Transverse colon (tissue), 4 donors: ENCODE measurements at regions not wholly inside any gene's neighbourhood (a gene's known extent, or its start where the extent isn't known, plus 50 kb on each side); places are given as distances from the start of the nearest gene placed in this dataset.

Experiments
- DNase-seq: peaks from one replicate; pipeline ENCODE4 v3.0.0-alpha.2; 2019
- H3K27ac ChIP-seq, 4 donors: fragments of 200-600 bp; sonication (generic); 2 replicates each; pipeline ENCODE4 v1.5.1; 2016 to 2018; ENCODE audit warnings: inconsistent platforms in 4 of 4
- H3K27me3 ChIP-seq: fragments of 200-600 bp; sonication (generic); 2 replicates; pipeline ENCODE4 v1.5.1; 2017; ENCODE audit warnings: inconsistent platforms
- H3K36me3 ChIP-seq, 4 donors: fragments of 200-600 bp; sonication (generic); 2 replicates each; pipeline ENCODE4 v1.5.1; 2017 to 2019; ENCODE audit warnings: inconsistent platforms in 4 of 4
- H3K4me1 ChIP-seq, 4 donors: fragments of 200-600 bp; sonication (generic); 2 replicates each; pipeline ENCODE4 v1.5.1; 2017 to 2020; ENCODE audit warnings: inconsistent platforms in 4 of 4
- H3K4me3 ChIP-seq, 4 donors: fragments of 200-600 bp; sonication (generic); 1 replicate in 1 of 4; 2 replicates in 3 of 4; pipeline versions ENCODE4 v1.5.1 to v1.6.1; 2017 to 2019; ENCODE audit warnings: inconsistent platforms in 4 of 4
- H3K9me3 ChIP-seq, 2 donors: fragments of 200-600 bp; sonication (generic); 2 replicates each; pipeline ENCODE4 v1.5.1; 2017 to 2019; ENCODE audit warnings: inconsistent platforms in 2 of 2
- CTCF ChIP-seq, 5 experiments: fragments of 200-600 bp in 3 of 5; fragments of 450-650 bp in 2 of 5; sonication (generic) in 3 of 5; IDR thresholded peaks; 1 replicate in 2 of 5; 2 replicates in 3 of 5; pipeline ENCODE4 v1.5.1; 2016 to 2017; ENCODE audit warnings: antibody characterized with exemption in 5 of 5, inconsistent platforms in 3 of 5, mild to moderate bottlenecking in 2 of 5, moderate library complexity in 1 of 5
- EP300 ChIP-seq: sonication (generic); formaldehyde crosslinking; IDR thresholded peaks from one replicate; pipeline ENCODE4 v1.6.1; 2017; ENCODE audit warnings: antibody characterized with exemption, low read depth
- POLR2A ChIP-seq: fragments of 450-650 bp; IDR thresholded peaks from one replicate; pipeline ENCODE4 v1.6.1; 2016; ENCODE audit warnings: antibody characterized with exemption, mild to moderate bottlenecking, moderate library complexity
- POLR2AphosphoS5 ChIP-seq, 3 donors: sonication (generic); formaldehyde crosslinking; IDR thresholded peaks; one replicate each; pipeline ENCODE4 v1.6.1; 2016; ENCODE audit warnings: antibody characterized with exemption in 3 of 3
- WGBS, 2 donors: methylation state at CpG; one replicate each; pipeline ENCODE4 v1.1.5; 2018; ENCODE audit warnings: low coverage in 1 of 2; 5-methylcytosine and 5-hydroxymethylcytosine counted together
- in situ Hi-C, 4 donors: fragments of 200-750 bp; cut with MboI; loops; one replicate each; pipeline versions ENCODE4 v1.15.0 to v1.15.1; 2017; ENCODE audit warnings: low sequenced_read_pairs in 3 of 4, low pct_ligation_motif_present in 1 of 4, low pct_unique_long_range_greater_than_20kb in 1 of 4
- intact Hi-C: fragments of 100-400 bp; cut with DNase I; formaldehyde crosslinking; loops from one replicate; pipeline ENCODE4 v1.15.1; 2023; ENCODE audit warnings: low total_unique reads

GRCh38 chr9:28583832-28584231 is 1010.6 kb upstream of the C9orf72 start:
- Histone ChIP-seq H3K4me3 (no peak overlapping the region), H3K27me3 (no peaks in the 10 kb centered on the region), H3K9me3 (no peaks in the 10 kb centered on the region), H3K27ac (no peak overlapping the region), H3K4me1 (no peaks in the 10 kb centered on the region), H3K36me3 (no peaks in the 10 kb centered on the region)
- no peak for DNase-seq
- in situ Hi-C loops (no loop called here), intact Hi-C loops (no loop called here)
- 81 to 88% methylated on average over 1 of the region's 1 CpG for WGBS, 2 donors
- TF ChIP-seq POLR2AphosphoS5 (IDR thresholded peaks at IDR 0.05) (no peak), POLR2A (no peak), EP300 (no peak), CTCF (IDR thresholded peaks at IDR 0.05) (no peak)

- Histone ChIP-seq H3K4me3 (no peak overlapping the region), H3K9me3 (no peaks in the 10 kb centered on the region), H3K36me3 (no peaks in the 10 kb centered on the region), H3K4me1 (no peaks in the 10 kb centered on the region), H3K27me3 (no peaks in the 10 kb centered on the region), H3K27ac (no peak overlapping the region)
- DNase-seq = no peak
- intact Hi-C loops (no loop called here), in situ Hi-C loops (no loop called here)
- TF ChIP-seq EP300 (no peak), POLR2A (no peak), POLR2AphosphoS5 (IDR thresholded peaks at IDR 0.05) (no peak), CTCF (IDR thresholded peaks at IDR 0.05) (no peak)
- 60 to 64% methylated on average over 2 of the region's 2 CpGs for WGBS, 2 donors
These were observed 1011.3 kb upstream of the C9orf72 start for GRCh38 chr9:28584542-28584941.

- no peak overlapping the region for H3K27ac ChIP-seq
- no peaks in the 10 kb centered on the region for H3K27me3 ChIP-seq
- WGBS, 2 donors = 72% methylated on average over 1 of the region's 1 CpG; no CpG with 5 or more reads in 1 of the 2 donors
- H3K4me1 ChIP-seq = no peaks in the 10 kb centered on the region
- H3K36me3 ChIP-seq = no peaks in the 10 kb centered on the region
- DNase-seq = no peak
- H3K9me3 ChIP-seq = no peaks in the 10 kb centered on the region
- in situ Hi-C loops (no loop called here), intact Hi-C loops (no loop called here)
- TF ChIP-seq EP300 (no peak), CTCF (IDR thresholded peaks at IDR 0.05) (no peak), POLR2AphosphoS5 (IDR thresholded peaks at IDR 0.05) (no peak), POLR2A (no peak)
- H3K4me3 ChIP-seq = no peak overlapping the region
These were observed 1013.8 kb upstream of the C9orf72 start for GRCh38 chr9:28587052-28587451.

- no peaks in the 10 kb centered on the region for H3K9me3 ChIP-seq
- no peak overlapping the region for H3K27ac ChIP-seq
- H3K4me3 ChIP-seq = no peak overlapping the region
- DNase-seq = no peak
- intact Hi-C loops = no loop called here
- 53 to 76% methylated on average over 3 of the region's 3 CpGs for WGBS, 2 donors
- H3K4me1 ChIP-seq = no peaks in the 10 kb centered on the region
- H3K27me3 ChIP-seq = no peaks in the 10 kb centered on the region
- H3K36me3 ChIP-seq = no peaks in the 10 kb centered on the region
- TF ChIP-seq EP300 (no peak), CTCF (IDR thresholded peaks at IDR 0.05) (no peak), POLR2A (no peak), POLR2AphosphoS5 (IDR thresholded peaks at IDR 0.05) (no peak)
- in situ Hi-C loops = no loop called here
These were observed 1025.1 kb upstream of the C9orf72 start for GRCh38 chr9:28598408-28598807.
